ENCODE measurements at regions not wholly inside any gene's neighbourhood (a gene's known extent, or its start where the extent isn't known, plus 50 kb on each side); places are given as distances from the start of the nearest gene placed in this dataset.

DNA sequence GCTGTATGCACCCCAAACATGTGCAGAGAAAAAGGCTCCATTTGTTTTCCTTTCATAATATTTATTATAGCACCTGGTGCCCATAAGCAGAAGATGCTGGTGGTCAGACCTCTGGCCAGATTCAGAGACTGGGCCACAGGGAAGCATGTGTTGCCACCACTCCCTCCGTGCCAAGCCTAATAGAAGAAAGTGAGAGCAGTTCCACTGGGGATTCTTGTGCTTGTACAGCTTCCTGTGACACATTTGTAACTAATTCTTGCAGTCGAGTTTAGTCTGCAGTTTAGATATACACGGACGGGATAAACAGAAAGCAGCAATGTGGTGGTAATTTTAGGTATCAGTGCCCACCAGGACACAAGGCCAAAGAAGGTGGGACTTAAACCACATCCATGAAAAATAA is 135.4 kb upstream of the PIEZO2 start:
- no peak for DNase-seq
- Mint-ChIP-seq H3K4me1 (ENCODE audit: low read depth) (no peaks in the 10 kb centered on the region), H3K27ac (no peak overlapping the region), H3K27me3 (ENCODE audit: low read depth) (no peaks in the 10 kb centered on the region), H3K36me3 (ENCODE audit: low read depth) (no peaks in the 10 kb centered on the region), H3K9me3 (no peaks in the 10 kb centered on the region), H3K4me3 (no peak overlapping the region)
- intact Hi-C loops (cut with micrococcal nuclease): no loop called here
- CTCF ChIA-PET: no interaction called here

DNA sequence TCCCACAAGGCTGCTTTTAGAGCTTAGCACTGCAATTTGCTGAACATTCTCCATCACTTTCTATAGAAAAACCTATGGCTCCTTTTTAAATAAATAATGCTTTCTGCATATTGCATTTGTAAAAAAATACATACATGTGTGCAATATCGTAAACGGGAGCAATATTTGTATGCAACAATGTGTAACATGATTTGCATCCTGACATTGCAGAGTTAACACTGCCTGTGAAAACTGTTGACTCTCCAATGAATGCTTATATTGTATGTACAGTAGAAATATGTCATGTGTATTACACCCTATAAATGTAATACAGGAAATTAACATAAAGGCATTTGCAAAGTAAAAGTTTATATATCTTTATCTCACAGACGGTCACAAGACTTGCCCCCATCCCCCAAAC is 135.0 kb upstream of the PIEZO2 start:
- H3K27ac Mint-ChIP-seq: no peak overlapping the region
- no peaks in the 10 kb centered on the region for H3K9me3 Mint-ChIP-seq
- no peaks in the 10 kb centered on the region for H3K36me3 Mint-ChIP-seq (ENCODE audit: low read depth)
- no peaks in the 10 kb centered on the region for H3K27me3 Mint-ChIP-seq (ENCODE audit: low read depth)
- CTCF ChIA-PET: no interaction called here
- H3K4me1 Mint-ChIP-seq (ENCODE audit: low read depth): no peaks in the 10 kb centered on the region
- intact Hi-C loops (cut with micrococcal nuclease): no loop called here
- no peak overlapping the region for H3K4me3 Mint-ChIP-seq
- DNase-seq: no peak

GRCh38 chr18:11283479-11284161 is 134.3 kb upstream of the PIEZO2 start:
- intact Hi-C loops (cut with micrococcal nuclease): no loop called here
- no peaks in the 10 kb centered on the region for H3K27me3 Mint-ChIP-seq (ENCODE audit: low read depth)
- H3K36me3 Mint-ChIP-seq (ENCODE audit: low read depth): no peaks in the 10 kb centered on the region
- CTCF ChIA-PET: no interaction called here
- no peaks in the 10 kb centered on the region for H3K9me3 Mint-ChIP-seq
- no peak overlapping the region for H3K4me3 Mint-ChIP-seq
- H3K27ac Mint-ChIP-seq: no peak overlapping the region
- DNase-seq: no peak
- no peaks in the 10 kb centered on the region for H3K4me1 Mint-ChIP-seq (ENCODE audit: low read depth)

GRCh38 chr18:11279461-11279860 is 130.1 kb upstream of the PIEZO2 start:
- no peaks in the 10 kb centered on the region for H3K27me3 Mint-ChIP-seq (ENCODE audit: low read depth)
- H3K9me3 Mint-ChIP-seq: peaks cover 5% of the 10 kb centered on the region
- H3K4me3 Mint-ChIP-seq: no peak overlapping the region
- H3K27ac Mint-ChIP-seq: no peak overlapping the region
- CTCF ChIA-PET: no interaction called here
- H3K36me3 Mint-ChIP-seq (ENCODE audit: low read depth): no peaks in the 10 kb centered on the region
- no peak for DNase-seq
- no peaks in the 10 kb centered on the region for H3K4me1 Mint-ChIP-seq (ENCODE audit: low read depth)
- intact Hi-C loops (cut with micrococcal nuclease): no loop called here

- Mint-ChIP-seq H3K27ac (no peak overlapping the region), H3K9me3 (peaks cover 5% of the 10 kb centered on the region), H3K36me3 (ENCODE audit: low read depth) (no peaks in the 10 kb centered on the region), H3K4me1 (ENCODE audit: low read depth) (no peaks in the 10 kb centered on the region), H3K27me3 (ENCODE audit: low read depth) (no peaks in the 10 kb centered on the region), H3K4me3 (no peak overlapping the region)
- CTCF ChIA-PET: no interaction called here
- intact Hi-C loops (cut with micrococcal nuclease): no loop called here
- no peak for DNase-seq
Measured at GRCh38 chr18:11276678-11277077, 127.3 kb upstream of the PIEZO2 start.

DNA sequence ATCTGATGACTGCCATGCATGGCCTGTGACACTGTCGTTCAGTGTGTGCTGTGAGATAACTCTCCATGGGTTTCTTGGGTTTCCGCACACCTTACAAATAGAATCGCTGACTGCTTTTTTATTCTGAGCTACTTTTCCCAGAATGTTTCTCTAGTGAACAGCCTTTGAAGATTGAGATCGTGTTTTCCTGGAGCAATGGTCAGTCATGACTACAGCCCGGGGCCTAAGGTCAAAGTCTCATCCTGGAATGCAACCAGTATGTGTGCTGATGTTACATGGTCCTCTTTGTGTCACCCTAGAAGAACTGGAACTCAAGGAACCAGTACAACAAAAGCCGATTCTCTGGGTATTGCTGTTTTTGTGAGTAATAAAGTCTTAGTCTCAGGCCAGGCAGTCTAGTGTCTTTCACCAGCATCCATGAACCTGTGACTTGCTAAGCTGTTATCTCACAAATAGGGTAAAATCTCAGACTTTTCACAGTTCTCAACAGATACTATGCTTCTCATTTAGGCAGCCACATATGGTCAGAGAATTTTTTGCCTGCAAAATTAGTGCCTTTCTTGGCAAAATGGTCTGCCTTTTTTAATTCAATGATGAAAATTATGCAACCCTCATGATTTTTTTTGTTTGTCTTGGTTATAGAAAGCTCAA is 124.9 kb upstream of the PIEZO2 start:
- no peaks in the 10 kb centered on the region for H3K27me3 Mint-ChIP-seq (ENCODE audit: low read depth)
- no peak for DNase-seq
- CTCF ChIA-PET: interaction anchor here (0.6 kb wide), 1 partner anchor 123 kb away, joined by 3 read pairs; no protein-coding TSS in a partner anchor
- H3K36me3 Mint-ChIP-seq (ENCODE audit: low read depth): no peaks in the 10 kb centered on the region
- peaks cover 5% of the 10 kb centered on the region for H3K9me3 Mint-ChIP-seq
- H3K4me3 Mint-ChIP-seq: no peak overlapping the region
- intact Hi-C loops (cut with micrococcal nuclease): no loop called here
- H3K4me1 Mint-ChIP-seq (ENCODE audit: low read depth): no peaks in the 10 kb centered on the region
- H3K27ac Mint-ChIP-seq: no peak overlapping the region

DNA sequence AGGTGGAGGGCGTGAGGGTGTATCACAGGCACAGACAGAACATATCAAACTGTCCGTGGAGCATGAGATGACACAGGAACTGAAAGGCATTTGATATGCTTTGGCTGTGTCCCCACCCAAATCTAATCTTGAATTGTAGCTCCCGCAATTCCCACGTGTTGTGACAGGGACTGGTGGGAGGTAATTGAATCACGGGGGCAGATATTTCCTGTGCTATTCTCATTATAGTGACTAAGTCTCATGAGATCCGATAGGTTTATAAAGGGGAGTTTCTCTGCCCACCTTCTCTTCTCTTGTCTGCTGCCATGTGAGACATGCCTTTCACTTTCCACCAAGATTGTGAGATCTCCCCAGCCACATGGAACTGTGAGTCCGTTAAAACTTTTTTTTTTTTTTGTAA is 123.1 kb upstream of the PIEZO2 start:
- no peak for DNase-seq
- Mint-ChIP-seq H3K9me3 (peaks cover 5% of the 10 kb centered on the region), H3K4me1 (ENCODE audit: low read depth) (no peaks in the 10 kb centered on the region), H3K27me3 (ENCODE audit: low read depth) (no peaks in the 10 kb centered on the region), H3K27ac (no peak overlapping the region), H3K36me3 (ENCODE audit: low read depth) (no peaks in the 10 kb centered on the region), H3K4me3 (no peak overlapping the region)
- CTCF ChIA-PET: no interaction called here
- intact Hi-C loops (cut with micrococcal nuclease): no loop called here

GRCh38 chr18:11271954-11272353 is 122.6 kb upstream of the PIEZO2 start:
- Mint-ChIP-seq H3K27ac (no peak overlapping the region), H3K9me3 (peaks cover 5% of the 10 kb centered on the region), H3K4me1 (ENCODE audit: low read depth) (no peaks in the 10 kb centered on the region), H3K4me3 (no peak overlapping the region), H3K36me3 (ENCODE audit: low read depth) (no peaks in the 10 kb centered on the region), H3K27me3 (ENCODE audit: low read depth) (no peaks in the 10 kb centered on the region)
- DNase-seq: no peak
- intact Hi-C loops (cut with micrococcal nuclease): no loop called here
- CTCF ChIA-PET: no interaction called here

- Mint-ChIP-seq H3K27me3 (ENCODE audit: low read depth) (no peaks in the 10 kb centered on the region), H3K27ac (no peak overlapping the region), H3K4me3 (no peak overlapping the region), H3K9me3 (peaks cover 5% of the 10 kb centered on the region), H3K36me3 (ENCODE audit: low read depth) (no peaks in the 10 kb centered on the region), H3K4me1 (ENCODE audit: low read depth) (no peaks in the 10 kb centered on the region)
- no peak for DNase-seq
- CTCF ChIA-PET: no interaction called here
- intact Hi-C loops (cut with micrococcal nuclease): no loop called here
Measured at GRCh38 chr18:11269257-11269656, 119.9 kb upstream of the PIEZO2 start.

GRCh38 chr18:11268741-11269233 is 119.4 kb upstream of the PIEZO2 start:
- H3K4me1 Mint-ChIP-seq (ENCODE audit: low read depth): no peaks in the 10 kb centered on the region
- no peak overlapping the region for H3K4me3 Mint-ChIP-seq

GRCh38 chr18:11268153-11268552 is 118.8 kb upstream of the PIEZO2 start:
- no peaks in the 10 kb centered on the region for H3K27me3 Mint-ChIP-seq (ENCODE audit: low read depth)
- DNase-seq: no peak
- H3K27ac Mint-ChIP-seq: no peak overlapping the region
- no peaks in the 10 kb centered on the region for H3K4me1 Mint-ChIP-seq (ENCODE audit: low read depth)
- peaks cover 13% of the 10 kb centered on the region for H3K9me3 Mint-ChIP-seq
- intact Hi-C loops (cut with micrococcal nuclease): no loop called here
- H3K4me3 Mint-ChIP-seq: no peak overlapping the region
- CTCF ChIA-PET: no interaction called here
- no peaks in the 10 kb centered on the region for H3K36me3 Mint-ChIP-seq (ENCODE audit: low read depth)

More at GRCh38 chr18:11268741-11269233, 119.4 kb upstream of the PIEZO2 start:
- Mint-ChIP-seq H3K36me3 (ENCODE audit: low read depth) (no peaks in the 10 kb centered on the region), H3K27me3 (ENCODE audit: low read depth) (no peaks in the 10 kb centered on the region), H3K9me3 (peaks cover 9% of the 10 kb centered on the region), H3K27ac (no peak overlapping the region)
- intact Hi-C loops (cut with micrococcal nuclease): no loop called here
- CTCF ChIA-PET: no interaction called here
- no peak for DNase-seq

DNA sequence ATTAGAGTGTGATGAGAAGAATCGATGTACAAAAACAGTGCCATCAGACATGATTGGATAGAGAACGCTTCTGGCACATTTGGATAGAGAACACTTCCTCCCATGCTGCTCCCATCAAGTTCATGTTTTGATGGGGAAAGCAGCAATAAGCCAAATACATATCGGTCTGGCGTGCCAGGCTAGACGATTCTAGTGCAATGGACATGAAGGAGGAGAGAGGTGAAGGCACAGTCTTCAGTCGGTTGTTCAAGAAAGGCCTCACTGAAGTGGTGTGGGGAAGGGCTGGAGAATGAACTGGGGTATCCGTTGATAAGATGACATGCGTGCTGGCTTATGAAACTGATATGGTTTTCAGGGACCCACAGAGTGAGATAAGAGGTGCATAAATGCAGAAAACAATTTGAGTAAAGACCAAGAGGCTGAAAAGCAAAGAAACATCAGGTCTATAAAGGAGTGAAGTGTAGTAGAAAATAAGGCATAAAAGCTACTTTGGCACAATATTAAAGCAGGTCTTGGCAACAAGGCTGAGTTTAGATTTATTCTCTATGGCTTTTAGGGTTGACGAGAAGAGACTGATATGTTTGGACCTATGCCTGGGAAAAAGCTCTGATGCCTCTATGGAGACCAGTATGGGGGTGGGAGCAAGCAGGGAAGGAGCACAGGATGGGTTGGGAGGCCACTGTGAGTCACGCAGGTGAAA is 117.6 kb upstream of the PIEZO2 start:
- Mint-ChIP-seq H3K27ac (no peak overlapping the region), H3K36me3 (ENCODE audit: low read depth) (no peaks in the 10 kb centered on the region), H3K9me3 (peaks cover 13% of the 10 kb centered on the region), H3K4me1 (ENCODE audit: low read depth) (no peaks in the 10 kb centered on the region), H3K4me3 (no peak overlapping the region), H3K27me3 (ENCODE audit: low read depth) (no peaks in the 10 kb centered on the region)
- intact Hi-C loops (cut with micrococcal nuclease): no loop called here
- CTCF ChIA-PET: no interaction called here
- no peak for DNase-seq

GRCh38 chr18:11261486-11261885 is 112.1 kb upstream of the PIEZO2 start:
- Mint-ChIP-seq H3K36me3 (ENCODE audit: low read depth) (no peaks in the 10 kb centered on the region), H3K4me1 (ENCODE audit: low read depth) (no peaks in the 10 kb centered on the region), H3K27me3 (ENCODE audit: low read depth) (peaks cover 3% of the 10 kb centered on the region), H3K27ac (no peak overlapping the region), H3K4me3 (no peak overlapping the region), H3K9me3 (peaks cover 13% of the 10 kb centered on the region)
- CTCF ChIA-PET: no interaction called here
- no peak for DNase-seq
- intact Hi-C loops (cut with micrococcal nuclease): no loop called here
